ENCODE measurements at regions not wholly inside any gene's neighbourhood (a gene's known extent, or its start where the extent isn't known, plus 50 kb on each side); places are given as distances from the start of the nearest gene placed in this dataset.

GRCh38 chr9:89804766-89805531, 200.1 kb downstream of the GADD45G start:
- no peak overlapping the region for H3K4me3 ChIP-seq (ENCODE audit: extremely low read depth in 1 of 4, insufficient read depth in 2 of 4, low read depth in 3 of 4, low read length in 4 of 4)
- H3K4me2 ChIP-seq (ENCODE audit: insufficient read depth in 1 of 2, low read depth in 2 of 2, low read length in 2 of 2), result peak overlapping the region in 1 of 2 experiments; percentile 22; a peak in 1 of 4 replicates
- H3K14ac ChIP-seq (ENCODE audit: insufficient read length), result no peak overlapping the region
- no peak overlapping the region for H3K56ac ChIP-seq (replicated peaks; ENCODE audit: insufficient read length, low read depth, low read length)
- DNase-seq (ENCODE audit: low read depth in 1 of 2, low spot score in 2 of 2) (no peak), FAIRE-seq (peak; percentile 7)
- no peaks in the 10 kb centered on the region for H4K20me1 ChIP-seq (replicated peaks in 1 of 2; ENCODE audit: control insufficient read depth in 1 of 2, insufficient read depth in 2 of 2, low read length in 2 of 2)
- no peak overlapping the region for H2BK12ac ChIP-seq (ENCODE audit: low read depth, low read length)
- H3K36me3 ChIP-seq (ENCODE audit: control insufficient read depth in 2 of 4, insufficient read depth in 4 of 4, low read length in 3 of 4), result no peaks in the 10 kb centered on the region; a peak in 1 of 8 replicates
- H2BK5ac ChIP-seq (ENCODE audit: low read depth, low read length), result no peak overlapping the region
- no peaks in the 10 kb centered on the region for H3K23me2 ChIP-seq (ENCODE audit: low read depth, low read length)
- H3K9ac ChIP-seq (replicated peaks in 1 of 4; ENCODE audit: extremely low read depth in 1 of 4, low read depth in 3 of 4, low read length in 3 of 4), result no peak overlapping the region
- no peak overlapping the region for H3K23ac ChIP-seq (ENCODE audit: insufficient read length)
- no peak overlapping the region for H2AFZ ChIP-seq (ENCODE audit: low read length)
- H3K27ac ChIP-seq (ENCODE audit: low read depth, low read length), result no peak overlapping the region
- 77% methylated on average over 8 of the region's 8 CpGs; no CpG with 5 or more reads in 1 of the 2 experiments for WGBS, 2 experiments (ENCODE audit: extremely low coverage in 1 of 2, insufficient coverage in 1 of 2, insufficient read length in 1 of 2, insufficient replicate concordance in 2 of 2, low coverage in 1 of 2, low lambda C conversion rate in 2 of 2, missing lambda C conversion rate in 1 of 2)
- H4K8ac ChIP-seq (ENCODE audit: extremely low read depth, insufficient read depth, low read length), result no peak overlapping the region
- H2BK15ac ChIP-seq (ENCODE audit: low read length), result no peak overlapping the region
- no peaks in the 10 kb centered on the region; a peak in 1 of 7 replicates for H3K27me3 ChIP-seq (replicated peaks in 1 of 4; ENCODE audit: control insufficient read depth in 3 of 4, extremely low read depth in 1 of 4, insufficient read depth in 3 of 4, low read length in 3 of 4)
- H3K79me1 ChIP-seq (ENCODE audit: low read depth, low read length), result no peaks in the 10 kb centered on the region
- no peaks in the 10 kb centered on the region for H3K79me2 ChIP-seq (ENCODE audit: control insufficient read depth in 1 of 2, insufficient read depth in 2 of 2, low read length in 2 of 2)
- H3K9me3 ChIP-seq (ENCODE audit: insufficient read depth in 2 of 2, low read depth in 1 of 2, low read length in 1 of 2), result no peaks in the 10 kb centered on the region
- ChIA-PET CTCF (ENCODE audit: partially characterized antibody) (interaction anchor here (0.9 to 2.9 kb wide), 5 partner anchors 11 to 201 kb away, joined by 3 to 11 read pairs (median 3); no protein-coding TSS in a partner anchor), POLR2A (ENCODE audit: partially characterized antibody) (interaction anchor here (0.7 to 1.1 kb wide), 2 partner anchors 150 to 200 kb away, joined by 3 read pairs; partner anchors contain the start of gene GADD45G)
- H3K4ac ChIP-seq (replicated peaks; ENCODE audit: insufficient read length, low read depth, low read length), result no peak overlapping the region
- H2BK120ac ChIP-seq (replicated peaks; ENCODE audit: low read depth, low read length), result no peak overlapping the region
- no peak overlapping the region for H3K18ac ChIP-seq (ENCODE audit: extremely low read depth, low read length)
- no peak overlapping the region for H4K5ac ChIP-seq (ENCODE audit: insufficient read length, low read depth, low read length)
- H2AK5ac ChIP-seq (ENCODE audit: low read depth, low read length), result no peak overlapping the region
- no peak overlapping the region for H4K91ac ChIP-seq (replicated peaks; ENCODE audit: insufficient read length, low read length)
- H2BK20ac ChIP-seq (ENCODE audit: low read length), result no peak overlapping the region
- no peak for TF ChIP-seq POU5F1 (IDR thresholded peaks at IDR 0.05; ENCODE audit: low read depth, low read length)
- TF ChIP-seq TAF7 (optimal IDR thresholded peaks at IDR 0.05; ENCODE audit: borderline replicate concordance, low read depth, low read length), result peak; percentile 17
- TF ChIP-seq KDM5A (IDR thresholded peaks at IDR 0.05; ENCODE audit: low read length), result no peak
- no peak for TF ChIP-seq CTBP2 (IDR thresholded peaks at IDR 0.05; ENCODE audit: borderline replicate concordance, insufficient read depth, insufficient read length, low read length)
- TF ChIP-seq ZNF274 (IDR thresholded peaks at IDR 0.05; ENCODE audit: borderline replicate concordance, extremely low read depth, low read length), result no peak
- peaks cover 3 to 14% (median 8%) of the 10 kb centered on the region in 4 experiments for H3K4me1 ChIP-seq (replicated peaks in 1 of 4; ENCODE audit: control insufficient read depth in 3 of 4, insufficient read depth in 4 of 4, low read length in 3 of 4)

Measured in H1 (cell line).